Smooth muscle cell (in vitro differentiated cells): ENCODE measurements at regions not wholly inside any gene's neighbourhood (a gene's known extent, or its start where the extent isn't known, plus 50 kb on each side); places are given as distances from the start of the nearest gene placed in this dataset.
"Not testable (repeated sequence)": the region's sequence is repeated elsewhere in the genome, so short reads cannot be mapped to it uniquely, and the experiment has no call there.

ENCODE experiments used
- DNase-seq: peaks from one replicate; lab custom pipeline; 2025; ENCODE audit not compliant: unreplicated experiment; lab: John Stamatoyannopoulos, UW
- H2AFZ ChIP-seq: fragments of 200-600 bp; sonication (generic); 2 replicates; pipeline ENCODE4 v1.6.0; 2016; ENCODE audit warnings: antibody characterized with exemption, low read depth, mild to moderate bottlenecking
- H3F3A ChIP-seq: fragments of 200-600 bp; sonication (generic); 2 replicates; pipeline ENCODE4 v1.6.0; 2017; ENCODE audit warnings: antibody characterized with exemption, low read depth
- H3K27ac ChIP-seq: fragments of 200-600 bp; sonication (generic); 2 replicates; pipeline ENCODE4 v1.5.1; 2016; ENCODE audit warnings: low read depth, mild to moderate bottlenecking
- H3K27me3 ChIP-seq: fragments of 200-600 bp; sonication (generic); 2 replicates; pipeline ENCODE4 v1.6.1; 2016; ENCODE audit warnings: low read depth, mild to moderate bottlenecking
- H3K36me3 ChIP-seq: fragments of 200-600 bp; sonication (generic); 2 replicates; pipeline ENCODE4 v1.5.1; 2016; ENCODE audit warnings: low read depth
- H3K4me1 ChIP-seq: fragments of 200-600 bp; sonication (generic); 2 replicates; pipeline ENCODE4 v1.5.1; 2016; ENCODE audit warnings: low read depth
- H3K4me2 ChIP-seq: fragments of 200-600 bp; sonication (generic); 2 replicates; pipeline ENCODE4 v1.6.0; 2016; ENCODE audit warnings: mild to moderate bottlenecking
- H3K4me3 ChIP-seq: fragments of 200-600 bp; sonication (generic); 2 replicates; pipeline ENCODE4 v1.5.1; 2016; ENCODE audit warnings: mild to moderate bottlenecking
- H3K79me2 ChIP-seq: fragments of 200-600 bp; sonication (generic); 2 replicates; pipeline ENCODE4 v1.6.0; 2016; ENCODE audit warnings: low read depth, mild to moderate bottlenecking
- H3K9ac ChIP-seq: fragments of 200-600 bp; sonication (generic); 2 replicates; pipeline ENCODE4 v1.6.0; 2016; ENCODE audit warnings: low read depth
- H3K9me3 ChIP-seq: fragments of 200-600 bp; sonication (generic); replicated peaks from 2 replicates; pipeline ENCODE4 v1.5.1; 2016; ENCODE audit warnings: low read depth
- H4K20me1 ChIP-seq: fragments of 200-600 bp; sonication (generic); 2 replicates; pipeline ENCODE4 v1.6.0; 2016; ENCODE audit warnings: low read depth
- WGBS: methylation state at CpG from one replicate; pipeline ENCODE4 v1.1.7; 2016; ENCODE audit warnings: low lambda C conversion rate; 5-methylcytosine and 5-hydroxymethylcytosine counted together
- TF ChIP-seq, protein P1 (sequence below): fragments of 200-600 bp; sonication (generic); IDR thresholded peaks from 2 replicates; pipeline ENCODE4 v1.5.1; 2017; ENCODE audit warnings: borderline replicate concordance, mild to moderate bottlenecking, antibody characterized with exemption; ENCODE audit not compliant: insufficient read depth, poor library complexity, severe bottlenecking

DNA sequence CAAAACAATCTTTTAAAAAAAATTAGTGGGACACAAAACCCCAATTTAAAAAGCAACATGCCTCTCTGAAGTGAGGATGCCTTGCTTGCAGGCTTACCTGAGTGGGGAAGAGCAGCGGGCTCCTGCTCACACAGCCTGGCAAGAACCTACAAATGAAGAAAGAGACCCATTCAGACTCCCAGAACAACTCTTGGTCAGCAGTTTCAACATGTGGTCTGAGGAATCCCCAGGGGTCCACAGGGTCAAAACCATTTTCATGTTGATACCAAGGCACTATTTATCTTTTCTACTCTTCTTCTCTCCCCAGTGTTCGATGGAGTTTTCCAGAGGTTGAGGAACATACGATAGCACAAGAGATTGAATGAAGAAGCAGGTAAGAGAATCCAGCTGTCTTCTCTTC is 55.9 kb downstream of the SIPA1L2 start:
- no peak for DNase-seq
- Histone ChIP-seq H2AFZ (no peak overlapping the region), H3K9me3 (no peaks in the 10 kb centered on the region), H3K79me2 (peaks cover 89% of the 10 kb centered on the region), H3K4me1 (peaks cover 14% of the 10 kb centered on the region), H3F3A (peaks cover 3% of the 10 kb centered on the region), H3K4me3 (no peak overlapping the region), H3K4me2 (no peak overlapping the region), H4K20me1 (peaks cover 59% of the 10 kb centered on the region), H3K9ac (no peak overlapping the region), H3K36me3 (no peaks in the 10 kb centered on the region), H3K27ac (no peak overlapping the region), H3K27me3 (no peaks in the 10 kb centered on the region)
- 98% methylated on average over 3 of the region's 3 CpGs for WGBS
- TF ChIP-seq, protein P1, sequence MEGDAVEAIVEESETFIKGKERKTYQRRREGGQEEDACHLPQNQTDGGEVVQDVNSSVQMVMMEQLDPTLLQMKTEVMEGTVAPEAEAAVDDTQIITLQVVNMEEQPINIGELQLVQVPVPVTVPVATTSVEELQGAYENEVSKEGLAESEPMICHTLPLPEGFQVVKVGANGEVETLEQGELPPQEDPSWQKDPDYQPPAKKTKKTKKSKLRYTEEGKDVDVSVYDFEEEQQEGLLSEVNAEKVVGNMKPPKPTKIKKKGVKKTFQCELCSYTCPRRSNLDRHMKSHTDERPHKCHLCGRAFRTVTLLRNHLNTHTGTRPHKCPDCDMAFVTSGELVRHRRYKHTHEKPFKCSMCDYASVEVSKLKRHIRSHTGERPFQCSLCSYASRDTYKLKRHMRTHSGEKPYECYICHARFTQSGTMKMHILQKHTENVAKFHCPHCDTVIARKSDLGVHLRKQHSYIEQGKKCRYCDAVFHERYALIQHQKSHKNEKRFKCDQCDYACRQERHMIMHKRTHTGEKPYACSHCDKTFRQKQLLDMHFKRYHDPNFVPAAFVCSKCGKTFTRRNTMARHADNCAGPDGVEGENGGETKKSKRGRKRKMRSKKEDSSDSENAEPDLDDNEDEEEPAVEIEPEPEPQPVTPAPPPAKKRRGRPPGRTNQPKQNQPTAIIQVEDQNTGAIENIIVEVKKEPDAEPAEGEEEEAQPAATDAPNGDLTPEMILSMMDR, result no peak

DNA sequence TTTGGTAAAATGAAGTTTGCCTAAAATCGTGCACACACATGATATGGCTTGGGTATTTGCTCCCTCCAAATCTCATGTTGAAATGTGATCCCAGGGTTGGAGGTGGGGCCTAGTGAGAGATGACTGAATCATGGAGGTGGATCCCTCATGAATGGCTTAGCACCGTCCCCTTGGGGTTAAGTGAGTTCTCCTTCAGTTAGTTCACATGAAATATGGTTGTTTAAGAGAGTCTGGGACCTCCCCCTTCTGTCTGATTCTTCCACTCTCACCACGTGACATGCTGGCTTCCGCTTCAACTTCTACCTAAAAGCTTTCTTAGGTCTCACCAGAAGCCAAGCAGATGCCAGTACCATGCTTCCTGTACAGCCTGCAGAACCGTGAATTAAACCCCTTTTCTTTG is 58.4 kb downstream of the SIPA1L2 start:
- Histone ChIP-seq H3K27ac (no peak overlapping the region), H3K4me1 (peaks cover 3% of the 10 kb centered on the region), H3K27me3 (no peaks in the 10 kb centered on the region), H3K9ac (no peak overlapping the region), H2AFZ (no peak overlapping the region), H3K4me3 (no peak overlapping the region), H3K36me3 (no peaks in the 10 kb centered on the region), H4K20me1 (peaks cover 53% of the 10 kb centered on the region), H3K9me3 (no peaks in the 10 kb centered on the region), H3F3A (peaks cover 5% of the 10 kb centered on the region), H3K4me2 (peak overlapping the region; percentile 61), H3K79me2 (peaks cover 87% of the 10 kb centered on the region)
- WGBS, result 77% methylated on average over 5 of the region's 5 CpGs
- TF ChIP-seq, protein P1, result no peak
- DNase-seq, result no peak

DNA sequence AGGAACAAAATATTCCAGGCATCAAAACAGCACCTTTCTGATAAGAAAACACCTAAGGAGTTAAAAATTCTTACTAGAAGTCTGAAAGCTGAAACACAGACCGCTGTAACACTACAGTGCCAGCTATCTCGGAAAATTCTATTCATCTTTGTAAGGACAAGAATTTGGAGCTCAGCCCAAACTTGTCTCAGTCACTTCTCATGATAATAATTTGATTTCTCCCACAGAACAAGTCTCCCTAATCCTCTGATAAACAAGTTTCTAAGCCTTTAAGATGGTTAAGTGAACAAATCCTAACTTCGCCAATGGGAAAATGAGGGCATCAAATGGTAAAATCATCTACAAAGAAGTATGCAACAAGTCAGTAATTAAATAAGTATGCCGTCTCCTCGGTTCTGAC is 59.9 kb downstream of the SIPA1L2 start:
- Histone ChIP-seq H3K79me2 (peaks cover 89% of the 10 kb centered on the region), H3K36me3 (no peaks in the 10 kb centered on the region), H3K4me2 (peak overlapping the region; percentile 61), H3K27me3 (no peaks in the 10 kb centered on the region), H3K9ac (no peak overlapping the region), H3K4me1 (peaks cover 13% of the 10 kb centered on the region), H3K9me3 (no peaks in the 10 kb centered on the region), H2AFZ (no peak overlapping the region), H3K4me3 (no peak overlapping the region), H3F3A (peaks cover 5% of the 10 kb centered on the region), H3K27ac (peak overlapping the region; percentile 47), H4K20me1 (peaks cover 45% of the 10 kb centered on the region)
- TF ChIP-seq, protein P1, result no peak
- 17% methylated on average over 5 of the region's 5 CpGs for WGBS
- DNase-seq, result no peak

DNA sequence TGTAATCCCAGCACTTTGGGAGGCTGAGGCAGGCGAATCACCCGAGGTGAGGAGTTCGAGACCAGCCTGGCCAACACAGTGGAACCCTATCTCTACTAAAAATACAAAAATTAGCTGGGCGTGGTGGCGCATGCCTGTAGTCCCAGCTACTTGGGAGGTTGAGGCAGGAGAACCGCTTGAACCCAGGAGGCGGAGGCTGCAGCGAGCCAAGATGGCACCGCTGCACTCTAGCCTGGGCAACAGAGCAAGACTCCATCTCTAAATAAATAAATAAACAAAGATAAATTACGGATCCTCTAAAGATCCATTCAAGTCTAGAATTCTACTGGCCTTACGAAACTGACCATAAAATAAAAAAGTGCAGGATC is 60.4 kb downstream of the SIPA1L2 start:
- H3K27me3 ChIP-seq, H3K9me3 ChIP-seq, H3K9ac ChIP-seq, H2AFZ ChIP-seq, H3K4me3 ChIP-seq, DNase-seq, H3K36me3 ChIP-seq, H3F3A ChIP-seq: not testable (repeated sequence)
- peaks cover 13% of the 10 kb centered on the region for H3K4me1 ChIP-seq
- peak overlapping the region; percentile 61 for H3K4me2 ChIP-seq
- WGBS, result 91% methylated on average over 11 of the region's 11 CpGs
- H4K20me1 ChIP-seq, result peaks cover 40% of the 10 kb centered on the region
- H3K27ac ChIP-seq, result peak overlapping the region; percentile 47
- peaks cover 91% of the 10 kb centered on the region for H3K79me2 ChIP-seq
